HepG2 (cell line): ENCODE measurements at regions not wholly inside any gene's neighbourhood (a gene's known extent, or its start where the extent isn't known, plus 50 kb on each side); places are given as distances from the start of the nearest gene placed in this dataset.

Experiments
- ATAC-seq: fragments of 200-7000 bp; cut with Tn5 transposase; 3 replicates; pipeline ENCODE4 v1.9.1; 2020; ENCODE audit warnings: mild to moderate bottlenecking, moderate library complexity
- BruUV-seq: library from RNA; stranded (reverse); fragments of 400-500 nt; replicated peaks from 2 replicates; lab custom pipeline; 2021; lab: Mats Ljungman, UMichigan
- CTCF ChIA-PET: fragments of 300-600 bp; formaldehyde crosslinking; extraction: SDS; loops from one replicate; lab custom pipeline; 2021; ENCODE audit warnings: low total read pairs, inconsistent platforms, low intra/inter-chr PET ratio; lab: Yijun Ruan, JAX
- POLR2A ChIA-PET: fragments of 350-600 bp; sonication (Branson Sonifier 250); formaldehyde crosslinking; loops from one replicate; lab custom pipeline; 2020; ENCODE audit warnings: antibody characterized with exemption, inconsistent platforms; lab: Yijun Ruan, JAX
- DNase-seq: peaks from one replicate; pipeline ENCODE4 v3.0.0-alpha.2; 2015; ENCODE audit warnings: low spot score
- FAIRE-seq: peaks from 3 replicates; lab custom pipeline; 2011; peaks lifted over from hg19 to GRCh38; lab: Jason Lieb, UNC
- H2AFZ ChIP-seq: one replicate; pipeline ENCODE4 v1.6.1; 2011; ENCODE audit warnings: low read length, inconsistent platforms
- H3K27ac ChIP-seq: fragments of 300-600 bp; 3 replicates; pipeline ENCODE4 v1.8.0; 2011; ENCODE audit warnings: mixed run types, mild to moderate bottlenecking, mixed read lengths, low read length, inconsistent platforms; ENCODE audit not compliant: insufficient read depth; ENCODE audit errors: extremely low read length
- H3K27me3 ChIP-seq, 2 experiments: fragments of 200-600 bp in 1 of 2; 2 replicates in 1 of 2; 3 replicates in 1 of 2; pipeline versions ENCODE4 v1.6.0 to v1.8.0; 2011; ENCODE audit warnings: low read length in 2 of 2, mild to moderate bottlenecking in 2 of 2, moderate library complexity in 2 of 2, inconsistent platforms in 1 of 2; ENCODE audit not compliant: insufficient read depth in 2 of 2, control insufficient read depth in 1 of 2
- H3K36me3 ChIP-seq, 2 experiments: fragments of 200-600 bp in 1 of 2; replicated peaks in 1 of 2; 2 replicates in 1 of 2; 3 replicates in 1 of 2; pipeline versions ENCODE4 v1.5.1 to v1.8.0; 2011; ENCODE audit warnings: low read length in 2 of 2, inconsistent platforms in 1 of 2; ENCODE audit not compliant: insufficient read depth in 2 of 2, control insufficient read depth in 1 of 2
- H3K4me1 ChIP-seq: 2 replicates; pipeline ENCODE4 v1.5.1; 2012; ENCODE audit warnings: low read length, inconsistent platforms; ENCODE audit not compliant: insufficient read depth
- H3K4me2 ChIP-seq: 2 replicates; pipeline ENCODE4 v1.6.0; 2011; ENCODE audit warnings: low read depth, low read length, inconsistent platforms
- H3K4me3 ChIP-seq, 3 experiments: fragments of 200-600 bp in 1 of 3; sonication (generic), shearing (Covaris generic) in 1 of 3; replicated peaks in 1 of 3; 2 replicates each; pipeline ENCODE4 v1.5.1; 2011 to 2016; ENCODE audit warnings: low read length in 3 of 3, inconsistent platforms in 2 of 3, low read depth in 2 of 3, mild to moderate bottlenecking in 2 of 3, control low read depth in 1 of 3, mixed read lengths in 1 of 3; ENCODE audit not compliant: insufficient read depth in 1 of 3
- H3K79me2 ChIP-seq: one replicate; pipeline ENCODE4 v1.6.1; 2011; ENCODE audit warnings: low read length, inconsistent platforms; ENCODE audit not compliant: insufficient read depth
- H3K9ac ChIP-seq: 2 replicates; pipeline ENCODE4 v1.6.0; 2011; ENCODE audit warnings: mild to moderate bottlenecking, low read depth, low read length, inconsistent platforms; ENCODE audit not compliant: insufficient read depth
- H3K9me3 ChIP-seq: 2 replicates; pipeline ENCODE4 v1.5.1; 2012; ENCODE audit warnings: mild to moderate bottlenecking, low read length
- H4K20me1 ChIP-seq: 2 replicates; pipeline ENCODE4 v1.6.0; 2011; ENCODE audit warnings: inconsistent platforms, mild to moderate bottlenecking, low read length, moderate library complexity; ENCODE audit not compliant: insufficient read depth
- CCAR2 ChIP-seq: fragments of 200-400 bp; formaldehyde crosslinking; optimal IDR thresholded peaks from 2 replicates; pipeline ENCODE3; 2018; ENCODE audit warnings: low read depth, mild to moderate bottlenecking, low read length, moderate library complexity
- CENPT ChIP-seq: sonication (generic); formaldehyde crosslinking; IDR thresholded peaks from 2 replicates; pipeline ENCODE4 v1.8.0; 2022; ENCODE audit warnings: low read depth, mild to moderate bottlenecking, moderate library complexity, missing genetic modification reagents
- CREB1 ChIP-seq, 2 experiments: fragments of 450-650 bp in 1 of 2; IDR thresholded peaks; 2 replicates each; pipeline ENCODE4 v1.6.1; 2016 to 2017; ENCODE audit warnings: control low read depth in 1 of 2, mild to moderate bottlenecking in 1 of 2, missing compliant biosample characterization in 1 of 2, missing genetic modification characterization in 1 of 2
- ELF4 ChIP-seq: sonication (generic); formaldehyde crosslinking; IDR thresholded peaks from 2 replicates; pipeline ENCODE4 v1.5.0; 2020; ENCODE audit warnings: missing genetic modification reagents, mild to moderate bottlenecking, moderate library complexity, borderline replicate concordance
- HDAC2 ChIP-seq: sonication (generic); formaldehyde crosslinking; IDR thresholded peaks from 2 replicates; pipeline ENCODE4 v1.4.0; 2020; ENCODE audit warnings: missing genetic modification reagents
- HMG20B ChIP-seq: conservative IDR thresholded peaks from 2 replicates; pipeline ENCODE4 v1.6.1; 2016; ENCODE audit warnings: missing genetic modification reagents, missing compliant biosample characterization
- ISL2 ChIP-seq: sonication (generic); formaldehyde crosslinking; IDR thresholded peaks from 2 replicates; pipeline ENCODE4 v1.5.0; 2020; ENCODE audit warnings: missing genetic modification reagents
- KLF13 ChIP-seq: sonication (generic); formaldehyde crosslinking; IDR thresholded peaks from 2 replicates; pipeline ENCODE4 v1.4.0; 2020; ENCODE audit warnings: mild to moderate bottlenecking, missing genetic modification reagents
- MLLT10 ChIP-seq: sonication (generic); formaldehyde crosslinking; IDR thresholded peaks from 2 replicates; pipeline ENCODE4 v1.4.0; 2020; ENCODE audit warnings: missing genetic modification reagents
- NCOA2 ChIP-seq: sonication (generic); formaldehyde crosslinking; IDR thresholded peaks from 2 replicates; pipeline ENCODE4 v1.8.0; 2022; ENCODE audit warnings: inconsistent platforms
- STAG1 ChIP-seq: sonication (generic); formaldehyde crosslinking; IDR thresholded peaks from 2 replicates; pipeline ENCODE4 v1.4.0; 2020; ENCODE audit warnings: missing genetic modification reagents
- TAF15 ChIP-seq: fragments of 200-400 bp; formaldehyde crosslinking; IDR thresholded peaks from one replicate; pipeline ENCODE4 v1.6.1; 2018; ENCODE audit warnings: mild to moderate bottlenecking, low read depth, low read length; ENCODE audit not compliant: poor library complexity, severe bottlenecking
- ZNF468 ChIP-seq: sonication (generic); formaldehyde crosslinking; IDR thresholded peaks from 2 replicates; pipeline ENCODE4 v1.8.0; 2022; ENCODE audit warnings: mild to moderate bottlenecking, moderate library complexity, missing genetic modification reagents
- ZNF569 ChIP-seq: sonication (generic); formaldehyde crosslinking; IDR thresholded peaks from 2 replicates; pipeline ENCODE4 v1.5.0; 2020; ENCODE audit warnings: mild to moderate bottlenecking, missing genetic modification reagents, moderate library complexity, borderline replicate concordance
- ZNF672 ChIP-seq: sonication (generic); formaldehyde crosslinking; IDR thresholded peaks from 2 replicates; pipeline ENCODE4 v1.8.1; 2022; ENCODE audit warnings: missing genetic modification reagents
- WGBS: methylation state at CpG from one replicate; pipeline ENCODE4 v1.1.6; 2017; ENCODE audit warnings: low lambda C conversion rate; 5-methylcytosine and 5-hydroxymethylcytosine counted together
- in situ Hi-C: cut with HindIII; loops from 2 replicates; pipeline ENCODE4 v1.10.0; 2017; ENCODE audit warnings: low pct_unique_long_range_greater_than_20kb; ENCODE audit not compliant: extremely low pct_ligation_motif_present
- intact Hi-C: fragments of 100-400 bp; cut with micrococcal nuclease; formaldehyde crosslinking; loops from one replicate; pipeline ENCODE4 v1.10.0; 2022; ENCODE audit not compliant: unreplicated experiment
- TF ChIP-seq, protein P1 (sequence below): sonication (generic); formaldehyde crosslinking; IDR thresholded peaks from 2 replicates; pipeline ENCODE4 v1.5.0; 2020; ENCODE audit warnings: mild to moderate bottlenecking, missing genetic modification reagents, borderline replicate concordance

DNA sequence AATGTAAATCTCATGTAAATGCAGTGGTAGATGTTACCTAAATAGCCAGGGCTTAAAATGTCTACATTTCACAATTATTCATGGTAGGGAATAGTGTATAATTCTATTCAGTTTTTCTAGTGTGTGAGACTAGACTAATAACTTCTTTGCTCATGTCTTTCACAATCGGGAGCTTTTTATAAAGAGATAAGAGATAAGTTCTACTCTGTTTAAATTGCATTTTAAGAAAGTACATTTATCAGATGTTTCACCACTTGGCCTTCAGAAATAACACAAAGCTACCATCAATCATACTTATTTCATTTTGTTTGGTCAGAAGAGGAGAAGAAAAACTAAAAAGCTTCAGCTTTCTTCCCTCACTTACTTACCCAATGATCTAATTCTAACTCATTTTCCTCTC, 725.5 kb upstream of the FLRT2 start:
- H3K27ac ChIP-seq = no peak overlapping the region
- ChIA-PET POLR2A (no interaction called here), CTCF (no interaction called here)
- FAIRE-seq (no peak), DNase-seq (no peak), ATAC-seq (no peak)
- TF ChIP-seq MLLT10 (CRISPR knock-in tag) (no peak), HMG20B (CRISPR knock-in tag) (no peak), KLF13 (no peak), ZNF468 (CRISPR knock-in tag) (no peak), CENPT (CRISPR knock-in tag) (no peak), ISL2 (no peak), CCAR2 (no peak), ZNF569 (CRISPR knock-in tag) (no peak), STAG1 (CRISPR knock-in tag) (no peak), NCOA2 (CRISPR knock-in tag) (no peak), TAF15 (no peak), ELF4 (no peak), CREB1 (IDR thresholded peaks at IDR 0.05) (no peak), CREB1 (CRISPR knock-in tag; IDR thresholded peaks at IDR 0.05) (no peak), ZNF672 (CRISPR knock-in tag) (no peak), HDAC2 (CRISPR knock-in tag) (no peak)
- TF ChIP-seq, protein P1, sequence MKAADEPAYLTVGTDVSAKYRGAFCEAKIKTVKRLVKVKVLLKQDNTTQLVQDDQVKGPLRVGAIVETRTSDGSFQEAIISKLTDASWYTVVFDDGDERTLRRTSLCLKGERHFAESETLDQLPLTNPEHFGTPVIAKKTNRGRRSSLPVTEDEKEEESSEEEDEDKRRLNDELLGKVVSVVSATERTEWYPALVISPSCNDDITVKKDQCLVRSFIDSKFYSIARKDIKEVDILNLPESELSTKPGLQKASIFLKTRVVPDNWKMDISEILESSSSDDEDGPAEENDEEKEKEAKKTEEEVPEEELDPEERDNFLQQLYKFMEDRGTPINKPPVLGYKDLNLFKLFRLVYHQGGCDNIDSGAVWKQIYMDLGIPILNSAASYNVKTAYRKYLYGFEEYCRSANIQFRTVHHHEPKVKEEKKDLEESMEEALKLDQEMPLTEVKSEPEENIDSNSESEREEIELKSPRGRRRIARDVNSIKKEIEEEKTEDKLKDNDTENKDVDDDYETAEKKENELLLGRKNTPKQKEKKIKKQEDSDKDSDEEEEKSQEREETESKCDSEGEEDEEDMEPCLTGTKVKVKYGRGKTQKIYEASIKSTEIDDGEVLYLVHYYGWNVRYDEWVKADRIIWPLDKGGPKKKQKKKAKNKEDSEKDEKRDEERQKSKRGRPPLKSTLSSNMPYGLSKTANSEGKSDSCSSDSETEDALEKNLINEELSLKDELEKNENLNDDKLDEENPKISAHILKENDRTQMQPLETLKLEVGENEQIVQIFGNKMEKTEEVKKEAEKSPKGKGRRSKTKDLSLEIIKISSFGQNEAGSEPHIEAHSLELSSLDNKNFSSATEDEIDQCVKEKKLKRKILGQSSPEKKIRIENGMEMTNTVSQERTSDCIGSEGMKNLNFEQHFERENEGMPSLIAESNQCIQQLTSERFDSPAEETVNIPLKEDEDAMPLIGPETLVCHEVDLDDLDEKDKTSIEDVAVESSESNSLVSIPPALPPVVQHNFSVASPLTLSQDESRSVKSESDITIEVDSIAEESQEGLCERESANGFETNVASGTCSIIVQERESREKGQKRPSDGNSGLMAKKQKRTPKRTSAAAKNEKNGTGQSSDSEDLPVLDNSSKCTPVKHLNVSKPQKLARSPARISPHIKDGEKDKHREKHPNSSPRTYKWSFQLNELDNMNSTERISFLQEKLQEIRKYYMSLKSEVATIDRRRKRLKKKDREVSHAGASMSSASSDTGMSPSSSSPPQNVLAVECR (CRISPR knock-in tag) = no peak
- H3K4me3 ChIP-seq = no peak overlapping the region
- in situ Hi-C loops = no loop called here
- peaks cover 86% of the 10 kb centered on the region for H3K9me3 ChIP-seq
- no peaks in the 10 kb centered on the region for H3K27me3 ChIP-seq
- no peaks in the 10 kb centered on the region for H3K36me3 ChIP-seq
- no peak overlapping the region for H3K9ac ChIP-seq
- BruUV-seq = no TSS peak
- no peaks in the 10 kb centered on the region for H3K4me1 ChIP-seq
- H3K4me2 ChIP-seq = no peak overlapping the region
- no peaks in the 10 kb centered on the region for H4K20me1 ChIP-seq
- H3K79me2 ChIP-seq = no peaks in the 10 kb centered on the region
- intact Hi-C loops = no loop called here
- H2AFZ ChIP-seq = no peak overlapping the region
- 0% methylated on average over 1 of the region's 1 CpG for WGBS
